KG1 (cell line): ENCODE measurements at regions not wholly inside any gene's neighbourhood (a gene's known extent, or its start where the extent isn't known, plus 50 kb on each side); places are given as distances from the start of the nearest gene placed in this dataset.

ENCODE experiments used
- DNase-seq: peaks from one replicate; lab custom pipeline; 2025; lab: John Stamatoyannopoulos, UW

DNA sequence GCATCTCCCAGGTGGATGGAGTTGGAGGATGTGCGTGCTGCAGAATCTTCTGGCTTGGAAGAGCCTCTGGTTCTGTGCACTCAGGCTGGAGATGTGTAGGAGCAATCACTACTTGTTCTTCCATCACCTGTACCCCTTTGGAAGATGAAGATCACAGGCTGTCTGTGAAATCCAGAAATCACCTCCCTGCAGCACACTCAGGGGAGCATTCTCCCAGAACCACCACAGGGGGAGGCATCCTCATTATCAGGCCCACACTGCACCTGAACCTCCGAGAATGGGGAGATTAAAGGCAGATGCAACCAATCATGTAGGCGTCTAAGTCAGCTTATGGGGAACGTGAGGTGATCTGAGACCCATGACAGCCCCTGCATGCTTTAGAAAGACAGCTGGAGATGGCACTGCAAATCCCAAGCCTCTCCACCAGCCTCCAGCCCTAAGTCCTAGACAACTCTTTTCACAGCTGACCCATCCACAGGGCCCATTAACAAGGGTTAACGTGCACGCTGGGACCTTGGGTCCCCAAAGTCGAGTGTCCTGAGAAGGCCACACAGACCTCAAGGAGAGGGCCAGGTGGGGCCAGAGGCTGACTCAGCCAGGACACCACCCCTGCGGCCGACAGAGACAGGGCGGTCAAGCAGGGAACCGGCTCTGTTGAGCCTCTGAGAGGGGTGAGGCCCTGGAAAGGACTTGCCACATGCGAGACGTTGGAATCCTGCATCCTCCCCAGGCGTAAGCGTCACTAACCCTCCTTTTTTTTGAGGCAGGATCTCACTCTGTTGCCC lies 314.9 kb downstream of the EIPR1 start:
- no peak for DNase-seq

DNA sequence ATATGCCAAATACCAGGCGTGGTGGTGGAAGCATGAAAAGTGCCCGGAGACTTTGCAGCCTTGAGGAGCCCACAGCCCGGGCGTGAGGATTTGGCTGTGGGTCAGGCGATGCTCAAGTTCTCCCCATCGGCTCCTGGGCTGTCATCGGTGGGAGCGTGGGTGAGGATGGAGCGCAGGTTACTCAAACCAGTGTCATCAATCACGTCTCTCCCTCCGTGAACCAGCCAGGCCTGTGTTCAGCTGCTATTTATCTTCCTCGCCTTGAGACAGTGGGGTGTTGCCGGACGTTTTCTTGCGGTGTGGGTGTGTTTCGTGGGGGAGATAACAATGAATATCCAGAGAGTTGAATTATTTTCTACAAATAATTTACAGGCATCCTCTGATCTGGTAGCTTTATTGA lies 317.6 kb downstream of the EIPR1 start:
- DNase-seq: no peak

DNA sequence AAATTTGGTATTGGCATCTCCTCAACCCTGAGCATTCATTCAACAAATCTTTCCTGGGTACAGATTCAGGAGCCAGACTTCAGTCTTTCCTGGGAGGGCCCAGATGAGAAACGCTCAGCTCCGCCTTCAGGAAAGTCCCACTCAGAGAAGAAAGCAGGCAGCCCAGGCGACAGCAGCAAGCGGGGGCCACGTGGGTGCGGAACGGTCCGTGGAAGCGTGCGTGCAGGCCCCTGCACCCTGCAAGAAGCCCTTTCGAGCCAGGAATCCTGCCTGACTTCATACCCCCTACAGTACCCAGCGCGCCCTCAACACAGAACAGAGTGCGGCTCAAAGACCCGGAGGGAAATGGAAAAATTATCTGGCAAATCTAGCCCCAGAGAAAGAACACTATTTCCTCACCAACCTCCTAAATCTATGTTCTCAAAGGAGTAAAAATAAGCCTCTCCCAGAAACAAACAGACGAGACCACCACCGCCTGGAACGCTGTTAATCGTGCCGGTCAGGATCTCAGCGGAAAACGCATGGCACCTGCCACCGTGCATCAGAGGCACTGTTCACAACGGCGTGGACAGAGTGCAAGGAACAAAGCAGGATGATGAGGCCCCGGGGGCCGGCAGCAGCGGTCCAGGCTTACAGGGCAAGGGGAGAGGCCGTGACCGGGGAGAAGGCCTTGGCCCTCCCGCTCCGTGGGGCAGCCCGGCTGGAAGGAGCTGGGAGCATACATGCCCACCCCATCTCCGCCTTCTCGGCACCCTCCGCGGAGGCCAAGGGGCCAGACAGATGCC lies 318.3 kb downstream of the EIPR1 start:
- DNase-seq: no peak

DNA sequence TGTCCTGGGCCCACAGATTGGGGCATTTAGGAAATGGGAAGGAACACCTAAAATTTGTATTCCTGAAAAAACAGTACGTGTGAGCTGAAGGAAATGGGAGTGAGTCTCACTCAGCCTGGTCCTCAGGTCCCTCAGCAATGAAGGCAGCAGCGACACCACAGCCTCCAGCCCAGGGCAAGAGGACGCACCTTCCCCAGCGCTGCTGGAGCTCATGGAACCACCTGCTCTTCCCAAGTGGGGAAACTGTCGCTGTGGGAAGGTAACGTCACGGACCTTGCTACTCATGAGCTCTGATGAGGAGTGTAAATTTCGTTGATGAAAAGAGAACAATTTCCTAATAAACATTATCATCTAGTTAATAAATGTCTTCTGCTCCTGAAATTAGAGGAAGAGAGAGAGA lies 323.6 kb downstream of the EIPR1 start:
- no peak for DNase-seq

DNA sequence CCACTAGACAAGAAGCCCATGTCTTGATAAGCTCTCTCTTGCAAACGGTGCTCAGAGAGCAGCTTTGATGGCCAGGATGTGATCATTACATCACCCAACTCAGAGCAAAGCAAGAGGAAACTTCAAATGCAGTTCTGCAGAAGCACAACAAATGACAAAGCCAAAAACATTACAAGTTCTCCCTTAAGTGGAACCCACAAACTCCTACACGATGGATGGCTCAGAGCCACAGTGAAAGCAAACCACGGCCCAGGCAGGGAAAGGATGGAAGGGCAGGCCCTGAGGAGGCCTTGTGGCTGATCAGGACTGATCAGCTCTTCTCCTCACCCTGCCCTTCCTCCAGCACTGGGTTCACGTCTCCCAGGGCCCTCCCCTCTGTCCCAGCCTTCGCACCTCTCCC lies 326.4 kb downstream of the EIPR1 start:
- DNase-seq: no peak

DNA sequence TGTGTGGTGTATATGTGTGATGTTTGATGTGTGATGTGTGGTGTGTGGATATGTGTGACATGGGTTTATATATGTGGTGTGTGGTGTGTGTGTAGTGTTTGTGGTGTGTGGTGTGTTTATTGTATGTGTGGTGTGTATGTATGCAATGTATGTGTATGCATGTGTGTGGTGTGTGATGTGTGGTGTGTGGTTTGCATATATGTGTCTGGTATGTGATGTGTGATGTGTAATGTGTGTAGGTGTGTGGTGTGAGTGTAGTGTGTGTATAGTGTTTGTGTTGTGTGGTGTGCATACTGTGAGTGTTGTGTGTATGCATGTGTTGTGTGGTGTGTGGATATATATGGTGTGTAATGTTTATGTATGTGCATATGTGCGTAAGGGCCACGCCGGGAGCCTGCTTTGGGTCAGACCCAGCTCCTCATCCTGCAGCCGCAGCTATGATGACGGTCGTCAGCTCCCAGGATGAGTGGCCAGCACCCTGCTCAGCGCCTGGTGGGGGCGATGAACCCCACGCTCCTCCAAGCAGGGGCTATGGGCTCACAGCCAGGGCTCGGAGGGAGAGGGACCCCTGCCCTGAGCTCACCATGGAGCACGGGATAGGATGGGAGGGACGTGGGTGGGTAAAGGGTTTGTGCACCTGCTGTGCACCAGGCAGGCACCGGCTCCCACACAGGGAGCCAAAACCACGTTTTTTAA lies 331.3 kb downstream of the EIPR1 start:
- DNase-seq: no peak

DNA sequence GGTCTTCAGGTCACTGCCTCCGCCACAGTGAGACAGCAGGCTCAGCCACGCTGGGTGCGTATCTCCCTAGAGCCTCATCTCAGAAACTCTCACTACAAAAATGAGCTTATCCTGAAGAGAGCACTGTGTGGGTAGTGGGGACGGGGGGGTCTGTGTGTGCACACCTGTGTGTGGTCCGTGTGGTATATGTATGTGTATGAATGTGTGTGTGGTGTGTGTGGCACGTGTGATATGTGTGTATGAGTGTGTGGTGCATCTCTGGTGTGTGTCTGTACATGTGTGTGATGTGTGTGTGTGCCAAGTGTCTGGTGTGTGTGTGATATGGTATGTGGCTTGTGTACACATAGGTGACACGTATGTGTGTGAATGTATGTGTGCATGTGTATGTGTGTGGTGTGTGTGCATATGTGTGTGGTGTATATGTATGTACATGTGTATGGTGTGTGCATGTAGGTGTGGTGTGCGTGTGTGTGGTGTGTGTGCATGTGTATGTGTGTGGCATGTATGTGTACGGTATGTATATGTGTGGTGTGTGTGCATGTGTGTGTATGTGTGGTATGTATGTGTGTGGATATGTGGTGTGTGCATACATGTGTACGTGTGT lies 332.2 kb downstream of the EIPR1 start:
- no peak for DNase-seq

DNA sequence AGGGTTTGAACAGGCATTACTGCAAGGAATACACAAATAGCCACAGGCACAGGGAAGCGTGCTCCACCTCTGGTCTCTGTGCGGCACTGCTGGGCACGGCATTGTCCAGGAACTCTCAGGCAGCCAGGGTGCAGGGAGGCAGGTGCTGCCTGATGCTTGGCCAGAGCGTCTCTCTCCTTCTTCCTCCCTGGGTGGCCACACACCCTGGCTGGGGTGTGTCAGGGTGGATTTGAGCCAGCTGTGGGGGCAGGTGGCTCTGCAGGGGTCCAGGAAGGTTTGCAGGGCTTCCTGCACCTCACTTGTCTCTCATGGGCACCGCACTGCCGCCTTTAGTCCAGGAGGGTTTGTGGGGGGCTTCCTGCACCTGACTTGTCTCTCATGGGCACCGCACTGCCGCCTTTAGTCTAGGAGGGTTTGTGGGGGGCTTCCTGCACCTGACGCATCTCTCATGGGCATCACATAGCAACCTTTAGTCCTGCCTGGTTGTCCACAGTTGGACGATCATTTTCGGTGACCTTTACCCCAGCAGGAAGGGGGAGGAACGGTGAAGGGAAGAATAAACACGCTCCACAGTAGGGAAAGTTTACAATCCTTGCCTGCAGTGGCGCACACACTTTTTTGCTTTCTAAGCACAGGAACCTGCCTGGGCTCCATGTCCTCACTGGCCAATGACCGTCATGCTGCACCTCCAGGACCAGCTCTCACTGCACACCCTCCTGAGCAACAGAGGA lies 332.9 kb downstream of the EIPR1 start:
- DNase-seq: no peak

DNA sequence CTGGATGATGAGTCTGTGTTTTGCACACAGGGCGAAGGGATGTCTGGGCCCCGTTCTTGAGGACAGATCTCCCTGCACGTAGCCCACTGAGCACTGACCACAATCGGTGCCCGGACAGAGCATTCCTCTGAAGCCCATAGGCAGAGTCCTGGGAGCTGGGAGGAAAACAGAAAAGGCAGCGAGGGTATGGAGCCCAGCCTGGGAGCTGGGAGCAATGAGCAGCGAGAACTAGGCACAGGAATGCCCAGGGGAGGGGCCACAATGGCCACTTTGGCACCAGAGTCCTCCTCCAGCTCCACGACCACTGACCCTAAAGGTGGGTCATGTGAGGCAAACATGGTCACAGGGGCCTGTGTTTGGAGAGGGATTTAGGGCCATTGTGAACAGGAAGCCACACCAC lies 333.9 kb downstream of the EIPR1 start:
- DNase-seq: no peak

DNA sequence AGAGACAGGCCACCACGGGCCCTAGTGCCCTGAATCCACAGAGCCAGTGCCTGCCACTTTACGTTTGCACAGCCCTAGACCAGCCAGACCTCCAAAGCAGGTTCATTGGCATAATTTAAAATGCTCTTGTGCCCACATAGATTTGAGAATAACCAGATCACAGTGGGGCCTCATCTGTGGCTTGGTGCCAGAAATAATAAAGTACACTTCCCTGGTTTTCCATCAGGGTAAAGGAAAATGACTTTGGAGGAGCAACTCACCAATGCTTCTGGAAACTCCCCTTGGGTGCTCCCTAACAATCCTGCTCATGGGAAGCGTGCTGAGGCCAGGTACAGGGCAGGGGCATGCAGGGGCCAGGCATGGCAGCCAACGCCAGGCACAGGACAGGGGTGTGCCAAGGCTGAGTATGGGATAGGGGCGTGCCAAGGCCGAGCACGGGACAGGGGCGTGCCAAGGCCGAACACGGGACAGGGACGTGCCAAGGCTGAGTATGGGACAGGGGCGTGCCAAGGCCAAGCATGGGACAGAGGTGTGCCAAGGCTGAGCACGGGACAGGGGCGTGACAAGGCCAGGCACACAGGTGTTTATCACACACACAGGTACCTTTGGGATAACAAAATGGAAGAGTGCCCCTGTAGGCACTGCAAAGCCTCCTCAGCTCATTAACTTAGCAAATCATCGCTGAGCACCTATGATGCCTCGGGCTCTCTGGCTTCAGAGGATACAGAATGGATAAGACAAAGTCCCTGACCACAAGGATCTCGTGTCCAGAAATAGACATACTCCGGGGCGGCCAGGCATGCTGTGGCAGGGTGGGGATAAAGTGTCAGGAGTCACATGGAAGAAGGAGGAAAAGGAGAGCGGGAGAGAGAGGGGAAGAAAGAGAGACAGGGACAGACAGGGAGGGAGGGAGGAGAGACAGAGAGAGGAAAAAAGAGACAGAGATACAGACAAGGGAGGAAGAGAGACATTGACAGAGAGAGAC lies 334.7 kb downstream of the EIPR1 start:
- no peak for DNase-seq

DNA sequence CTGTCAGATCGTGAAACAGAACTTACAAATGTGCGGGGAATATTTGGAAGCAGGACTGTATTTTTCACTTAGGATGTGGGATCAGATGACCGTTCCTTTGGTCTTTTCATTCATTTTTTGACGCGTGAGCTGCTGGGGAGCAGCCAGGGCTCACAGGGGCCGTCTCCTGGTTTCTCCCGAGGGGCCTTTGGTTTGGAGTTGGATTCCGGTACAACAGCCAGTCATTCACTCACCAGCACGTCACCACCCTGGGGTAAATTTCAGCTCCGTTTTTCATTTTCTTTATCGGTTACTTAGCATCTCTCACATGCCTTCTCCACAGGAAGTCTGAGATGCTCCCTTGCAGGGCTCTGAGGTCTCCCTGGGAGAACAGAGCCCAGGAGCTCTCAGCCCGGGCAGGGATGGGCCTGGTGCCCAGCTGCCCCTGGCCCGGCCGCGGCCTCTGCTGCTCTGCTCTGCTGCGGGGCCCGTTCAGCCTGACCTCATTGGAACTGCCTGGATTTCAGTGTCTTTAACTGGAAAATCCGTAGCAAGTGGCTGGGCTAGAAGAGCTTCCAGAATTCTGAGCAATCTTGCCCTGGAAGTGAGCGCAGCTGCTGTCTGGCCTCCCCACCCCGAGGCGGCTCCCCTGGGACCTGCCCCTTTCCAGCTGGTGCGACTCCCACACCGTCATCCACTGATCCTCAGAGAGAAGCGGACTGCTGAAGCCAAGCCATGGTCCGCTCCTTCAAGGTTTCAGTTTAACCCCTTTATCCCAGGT lies 335.6 kb downstream of the EIPR1 start:
- no peak for DNase-seq

DNA sequence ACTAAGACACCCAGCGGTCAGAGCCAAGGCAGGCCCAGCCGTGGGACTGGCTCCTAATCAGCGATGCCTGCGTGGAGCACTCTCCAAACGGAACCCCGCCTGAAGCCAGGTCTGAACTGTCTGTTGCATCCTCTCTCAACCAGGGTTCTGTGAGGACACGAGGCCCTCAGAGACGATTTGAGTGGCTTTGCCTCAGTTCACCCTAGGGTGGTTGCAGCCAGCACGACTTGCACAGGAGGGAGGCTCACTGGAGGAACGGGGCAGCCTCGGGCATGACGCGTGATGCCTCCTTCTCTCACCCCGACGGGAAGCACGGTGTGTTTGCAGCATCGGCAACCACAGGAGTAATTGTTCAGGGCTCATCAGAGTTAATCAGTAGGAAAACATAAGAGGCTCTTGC lies 336.4 kb downstream of the EIPR1 start:
- no peak for DNase-seq

DNA sequence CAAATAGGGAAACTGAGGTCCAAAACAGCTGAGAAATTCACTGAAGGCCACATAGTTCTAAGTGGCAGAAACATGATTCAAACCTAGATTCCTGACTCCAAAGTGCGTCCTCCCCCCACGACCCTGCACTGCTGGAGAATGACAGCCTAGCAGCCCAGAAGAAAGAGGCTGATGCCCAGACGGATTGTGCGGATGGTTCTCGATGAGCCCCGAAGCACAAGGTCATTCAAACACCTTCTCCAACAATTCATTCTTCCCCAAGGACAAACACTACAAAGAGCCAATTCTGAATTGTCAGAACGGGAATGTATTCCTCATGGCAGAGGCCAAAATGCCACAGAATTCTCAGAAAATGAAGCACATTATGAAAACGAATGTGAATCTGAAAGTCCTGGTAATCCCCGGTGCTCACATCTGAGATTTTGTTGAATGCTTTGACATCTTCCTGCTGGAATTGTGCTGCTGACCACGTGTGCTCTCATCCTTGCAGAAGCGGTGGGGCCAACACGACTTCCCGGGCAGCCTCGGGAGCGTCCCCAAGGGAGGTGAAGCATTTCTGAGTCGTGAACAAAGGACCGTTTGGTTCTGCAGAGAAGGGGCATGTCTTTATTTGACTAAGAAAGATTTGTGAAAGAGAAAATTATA lies 337.0 kb downstream of the EIPR1 start:
- no peak for DNase-seq

DNA sequence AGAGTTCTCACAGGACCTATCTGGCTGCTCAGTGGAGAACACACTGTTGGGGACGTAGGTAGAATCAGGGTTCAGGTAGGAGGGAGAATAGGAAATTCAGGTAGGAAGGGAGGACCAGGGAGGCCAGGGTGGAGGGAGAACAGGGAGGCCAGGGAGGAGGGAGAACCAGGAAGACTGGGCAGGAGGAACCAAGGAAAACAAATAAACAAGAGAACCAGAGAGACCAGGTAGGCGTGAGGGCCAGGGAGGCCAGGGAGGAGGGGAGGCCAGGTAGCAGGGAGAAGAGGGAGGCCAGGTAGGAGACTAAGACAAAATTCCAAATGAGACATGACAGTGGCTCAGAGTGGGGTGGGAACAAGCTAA lies 337.6 kb downstream of the EIPR1 start:
- DNase-seq: no peak

DNA sequence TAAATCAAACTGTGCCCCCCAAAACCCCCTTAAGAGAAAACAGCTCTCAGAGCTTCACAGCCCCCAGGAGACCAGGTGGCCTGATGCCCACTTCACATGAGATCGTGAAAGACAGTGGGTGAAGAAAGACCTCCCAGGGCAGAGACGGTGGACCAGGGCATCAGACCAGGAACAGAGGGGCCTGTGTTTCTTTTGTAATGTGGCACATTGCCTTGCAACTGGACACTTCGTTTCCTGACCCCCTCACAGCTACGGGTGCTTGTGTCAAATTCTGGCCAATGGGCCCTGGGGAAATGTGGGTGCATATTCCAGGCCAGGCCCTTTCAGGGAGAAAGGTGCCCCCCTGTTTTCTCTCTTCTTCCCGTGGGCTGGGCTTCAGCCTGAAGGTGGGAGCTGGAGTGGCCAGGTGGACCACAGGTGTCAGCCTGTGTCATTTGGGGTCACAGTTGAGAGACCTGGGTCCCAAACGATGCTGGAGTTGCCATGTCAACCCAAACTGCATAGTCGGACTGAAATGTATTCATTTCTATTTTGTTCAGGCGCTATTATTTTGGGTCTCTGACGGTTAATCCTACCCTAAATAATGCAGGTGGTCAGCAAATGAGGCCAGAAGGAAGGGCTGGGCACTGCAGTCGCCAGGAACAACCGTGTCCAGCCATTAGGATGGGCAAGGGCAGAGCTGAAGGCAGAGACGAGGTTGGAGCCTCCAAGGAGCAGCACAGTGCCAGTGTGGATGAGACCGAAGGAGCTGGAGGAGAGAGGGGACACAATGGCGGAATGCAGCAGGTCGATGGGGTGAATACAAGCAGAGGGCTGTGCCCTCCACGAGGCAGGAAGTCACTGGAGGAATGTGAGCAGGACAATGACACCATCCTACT lies 338.2 kb downstream of the EIPR1 start:
- no peak for DNase-seq

DNA sequence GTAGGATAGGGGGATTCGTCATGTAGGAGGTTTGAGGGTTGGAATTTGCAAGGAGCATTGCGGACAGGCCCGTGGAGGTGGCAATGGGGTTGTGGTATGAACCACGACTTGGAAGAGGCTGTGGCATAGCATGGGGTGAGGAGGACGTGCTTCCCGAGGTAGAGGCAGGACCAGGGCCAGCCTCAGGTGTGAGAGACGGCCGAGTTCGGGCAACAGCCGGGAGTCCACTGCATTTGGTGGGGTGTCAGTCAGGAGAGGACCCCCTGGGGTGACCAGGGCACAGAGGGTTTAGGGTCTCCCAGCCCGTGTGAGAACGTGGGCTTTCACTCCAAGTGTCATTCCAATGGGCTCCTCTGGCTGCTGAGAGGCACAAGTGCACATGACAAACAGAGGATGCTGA lies 339.0 kb downstream of the EIPR1 start:
- no peak for DNase-seq

DNA sequence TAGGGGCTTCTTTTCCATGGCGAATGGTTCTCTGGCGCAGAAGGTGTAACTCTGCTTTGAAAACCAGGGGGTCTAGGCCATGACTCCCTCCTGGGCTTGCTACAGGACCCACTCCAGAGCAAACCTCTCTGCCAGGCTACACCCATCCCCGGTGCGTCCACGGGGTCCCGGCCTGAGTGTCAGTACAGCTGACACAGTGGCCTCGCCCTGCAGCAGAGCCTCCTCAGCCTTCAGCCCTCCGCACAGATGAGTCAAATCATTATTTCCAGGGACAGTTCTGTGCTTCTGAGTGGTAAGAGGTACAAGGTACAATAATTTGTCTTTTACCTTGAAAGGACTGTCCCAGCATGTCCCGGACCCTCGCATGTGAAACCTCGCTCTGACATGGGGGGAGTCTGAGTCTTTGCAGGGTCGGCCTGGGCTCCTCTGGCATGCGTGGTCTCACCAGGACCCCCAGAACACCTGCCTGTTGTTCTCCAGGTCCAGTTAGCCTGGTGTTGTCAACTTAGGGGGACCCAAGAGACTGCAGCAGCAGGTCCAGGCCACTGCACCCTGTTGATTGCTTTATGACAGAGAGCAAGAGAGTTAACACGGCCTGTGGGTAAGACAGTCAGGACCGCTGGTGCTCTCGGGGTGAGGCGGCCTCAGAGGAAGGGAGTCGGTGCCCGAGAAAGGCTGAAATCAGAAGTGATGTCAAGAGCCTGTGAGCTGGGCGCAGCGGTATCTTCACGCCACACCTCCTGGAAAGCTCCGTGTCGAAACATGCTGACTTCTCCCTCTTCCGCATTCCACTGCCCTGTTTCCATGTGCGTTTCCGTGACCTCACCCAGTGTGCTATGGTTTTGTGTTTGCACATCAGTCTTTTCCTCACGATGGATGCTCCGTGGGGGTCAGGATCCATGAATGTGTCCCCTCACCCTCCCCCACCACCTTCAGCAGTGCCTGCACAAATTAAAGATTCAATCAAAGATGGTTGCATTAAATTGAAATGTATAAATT lies 340.1 kb downstream of the EIPR1 start:
- DNase-seq: no peak
